ENCODE measurements at regions not wholly inside any gene's neighbourhood (a gene's known extent, or its start where the extent isn't known, plus 50 kb on each side); places are given as distances from the start of the nearest gene placed in this dataset.

GRCh38 chr5:170451747-170452365 is 52.0 kb upstream of the KCNIP1 start:
- no peak for DNase-seq

GRCh38 chr5:170450061-170450669 is 53.7 kb upstream of the KCNIP1 start:
- DNase-seq = peak; percentile 37

- DNase-seq = no peak
Observed at GRCh38 chr5:170449232-170449631, 54.6 kb upstream of the KCNIP1 start.

- peak; percentile 43 for DNase-seq
Observed at GRCh38 chr5:170448221-170448620, 55.6 kb upstream of the KCNIP1 start.

- peak; percentile 21 for DNase-seq
Observed at GRCh38 chr5:170446365-170446764, 57.2 kb upstream of the KCNMB1 start.

- DNase-seq = peak; percentile 29
Observed at GRCh38 chr5:170445936-170446335, 56.8 kb upstream of the KCNMB1 start.

GRCh38 chr5:170444969-170445505 is 55.9 kb upstream of the KCNMB1 start:
- DNase-seq = peak; percentile 34

- DNase-seq = peak; percentile 40
Observed at GRCh38 chr5:170444181-170444580, 55.0 kb upstream of the KCNMB1 start.

GRCh38 chr5:170443624-170444023 is 54.5 kb upstream of the KCNMB1 start:
- no peak for DNase-seq

GRCh38 chr5:170442921-170443320 is 53.8 kb upstream of the KCNMB1 start:
- DNase-seq = no peak

GRCh38 chr5:170442391-170442790 is 53.2 kb upstream of the KCNMB1 start:
- DNase-seq = peak; percentile 47

GRCh38 chr5:170441393-170441784 is 52.2 kb upstream of the KCNMB1 start:
- no peak for DNase-seq

GRCh38 chr5:170440771-170441392 is 51.7 kb upstream of the KCNMB1 start:
- peak; percentile 37 for DNase-seq

- peak; percentile 33 for DNase-seq
Observed at GRCh38 chr5:170439944-170440269, 50.7 kb upstream of the KCNMB1 start.

GRCh38 chr5:170439223-170439943 is 50.2 kb upstream of the KCNMB1 start:
- peak; percentile 37 for DNase-seq
